Left lobe of liver (tissue), 2 donors: ENCODE measurements at regions not wholly inside any gene's neighbourhood (a gene's known extent, or its start where the extent isn't known, plus 50 kb on each side); places are given as distances from the start of the nearest gene placed in this dataset.

Experiments
- ATAC-seq: fragments of 200-7000 bp; cut with Tn5 transposase; one replicate; pipeline ENCODE4 v1.9.1; 2020; ENCODE audit warnings: mild to moderate bottlenecking, moderate library complexity
- DNase-seq: peaks from one replicate; pipeline ENCODE4 v3.0.0-alpha.2; 2020; ENCODE audit warnings: low spot score
- donor health status: DM: no; HTN: no; CAD: no; lungs with moderate emphysema.
- donor health status: DM: no; HTN: yes; CAD: no.

GRCh38 chr4:126086041-126086440, 771.3 kb downstream of the FAT4 start:
- no peak for ATAC-seq
- no peak for DNase-seq

- ATAC-seq (no peak), DNase-seq (no peak)
These were observed 772.3 kb downstream of the FAT4 start for GRCh38 chr4:126087101-126087500.

GRCh38 chr4:126097155-126097799, 782.5 kb downstream of the FAT4 start:
- no peak for ATAC-seq
- DNase-seq, result no peak

- DNase-seq (no peak), ATAC-seq (no peak)
These were observed 791.9 kb downstream of the FAT4 start for GRCh38 chr4:126106658-126107057.

- no peak for ATAC-seq
These were observed 795.1 kb downstream of the FAT4 start for GRCh38 chr4:126109836-126110235.

GRCh38 chr4:126113058-126113457, 798.3 kb downstream of the FAT4 start:
- ATAC-seq, result no peak
- no peak for DNase-seq

More at GRCh38 chr4:126109836-126110235, 795.1 kb downstream of the FAT4 start:
- DNase-seq, result no peak

GRCh38 chr4:126123611-126124325, 809.0 kb downstream of the FAT4 start:
- no peak for ATAC-seq
- no peak for DNase-seq

GRCh38 chr4:126124818-126125217, 810.1 kb downstream of the FAT4 start:
- DNase-seq (no peak), ATAC-seq (no peak)

GRCh38 chr4:126130215-126130614, 815.5 kb downstream of the FAT4 start:
- no peak for ATAC-seq
- DNase-seq, result no peak

GRCh38 chr4:126136922-126137781, 822.4 kb downstream of the FAT4 start:
- no peak for ATAC-seq
- DNase-seq, result no peak

- ATAC-seq, result no peak
These were observed 823.0 kb downstream of the FAT4 start for GRCh38 chr4:126137782-126138170.

GRCh38 chr4:126144543-126145237, 829.9 kb downstream of the FAT4 start:
- no peak for ATAC-seq
- no peak for DNase-seq

More at GRCh38 chr4:126137782-126138170, 823.0 kb downstream of the FAT4 start:
- DNase-seq, result no peak

- no peak for DNase-seq
- ATAC-seq, result no peak
These were observed 853.7 kb downstream of the FAT4 start for GRCh38 chr4:126168484-126168883.

GRCh38 chr4:126172126-126172525, 857.4 kb downstream of the FAT4 start:
- no peak for ATAC-seq
- DNase-seq, result no peak

GRCh38 chr4:126174627-126175026, 859.9 kb downstream of the FAT4 start:
- ATAC-seq (no peak), DNase-seq (no peak)

- no peak for ATAC-seq
These were observed 865.9 kb downstream of the FAT4 start for GRCh38 chr4:126180642-126181041.

GRCh38 chr4:126182336-126182735, 867.6 kb downstream of the FAT4 start:
- no peak for DNase-seq
- no peak for ATAC-seq

More at GRCh38 chr4:126180642-126181041, 865.9 kb downstream of the FAT4 start:
- DNase-seq, result no peak

- ATAC-seq, result no peak
- DNase-seq, result no peak
These were observed 868.0 kb downstream of the FAT4 start for GRCh38 chr4:126182786-126183185.

- DNase-seq (no peak), ATAC-seq (no peak)
These were observed 868.5 kb downstream of the FAT4 start for GRCh38 chr4:126183206-126183605.

- no peak for DNase-seq
- no peak for ATAC-seq
These were observed 876.8 kb downstream of the FAT4 start for GRCh38 chr4:126191536-126191935.

- DNase-seq (no peak), ATAC-seq (no peak)
These were observed 877.8 kb downstream of the FAT4 start for GRCh38 chr4:126192506-126192905.
